Activated CD8-positive, alpha-beta memory T cell treated with anti-CD3 and anti-CD28 coated beads, Interleukin-2, amount 50 U/mL, for 4 hours (primary cell): ENCODE measurements at regions not wholly inside any gene's neighbourhood (a gene's known extent, or its start where the extent isn't known, plus 50 kb on each side); places are given as distances from the start of the nearest gene placed in this dataset.
"Not testable (repeated sequence)": the region's sequence is repeated elsewhere in the genome, so short reads cannot be mapped to it uniquely, and the experiment has no call there.

Experiments used
- DNase-seq: peaks from one replicate; pipeline ENCODE4 v3.0.0-alpha.2; 2020

GRCh38 chr3:130151555-130151954 lies 69.9 kb downstream of the ALG1L2 start:
- DNase-seq = not testable (repeated sequence)

GRCh38 chr3:130153247-130153646 lies 71.6 kb downstream of the ALG1L2 start:
- DNase-seq = not testable (repeated sequence)

- not testable (repeated sequence) for DNase-seq
Observed at GRCh38 chr3:130155464-130155863, 73.8 kb downstream of the ALG1L2 start.

- DNase-seq = not testable (repeated sequence)
Observed at GRCh38 chr3:130166856-130167255, 85.2 kb downstream of the ALG1L2 start.

DNA sequence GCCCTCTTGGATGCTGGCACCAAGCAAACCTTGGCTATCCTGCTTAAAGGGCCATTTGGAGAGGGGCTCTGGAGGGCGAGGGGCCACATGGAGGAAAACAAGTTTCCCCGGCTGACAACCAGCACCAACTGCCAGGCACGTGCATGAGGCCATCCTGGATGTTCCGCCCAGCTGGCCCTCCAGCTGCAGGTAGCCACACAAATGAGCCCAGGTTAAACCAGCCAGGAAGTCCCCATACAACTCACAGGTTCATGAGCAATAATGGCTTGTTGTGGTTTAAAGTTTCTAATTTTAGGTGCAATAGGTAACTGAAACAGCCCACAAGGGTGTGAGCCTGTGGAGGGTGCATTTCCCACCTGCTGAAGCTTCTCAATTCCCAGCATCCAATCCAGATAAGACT lies 93.6 kb downstream of the ALG1L2 start:
- DNase-seq = not testable (repeated sequence)

DNA sequence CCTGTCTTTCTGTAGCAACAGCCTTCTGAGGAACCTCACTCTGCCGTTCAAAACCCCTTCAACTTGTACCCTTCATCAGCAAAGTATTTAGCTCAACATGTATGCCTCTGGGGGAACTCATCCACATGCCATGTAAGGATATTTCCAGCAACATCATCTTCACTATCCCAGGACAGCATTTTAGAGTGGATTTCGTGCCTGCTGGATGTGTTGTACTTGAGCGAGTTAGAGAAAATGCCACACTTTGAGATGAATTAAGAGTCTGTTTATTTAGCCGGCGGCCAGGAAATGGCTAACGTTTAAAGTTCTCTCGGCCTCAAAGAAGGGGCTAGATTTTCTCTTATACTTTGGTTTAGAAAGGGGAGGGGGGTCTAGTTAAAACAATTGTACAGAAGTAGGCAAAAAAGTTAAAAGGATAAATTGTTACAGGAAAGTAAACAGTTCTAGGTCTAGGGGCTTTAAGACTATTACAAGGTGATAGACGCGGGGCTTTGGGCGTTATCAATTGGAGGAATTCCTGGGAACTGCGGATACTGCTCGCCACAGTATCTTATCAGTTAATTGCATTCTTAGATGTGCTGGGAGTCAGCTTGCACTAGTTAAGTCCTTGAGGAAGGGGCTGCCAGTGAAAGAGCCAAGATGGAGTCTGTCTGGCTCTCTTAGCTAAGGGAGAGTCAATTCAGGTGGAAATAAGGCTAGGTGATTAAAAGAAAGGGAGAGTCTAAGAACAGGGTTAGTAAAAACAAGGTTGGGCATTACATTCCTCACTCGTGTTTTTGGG lies 95.0 kb downstream of the ALG1L2 start:
- DNase-seq = not testable (repeated sequence)

DNA sequence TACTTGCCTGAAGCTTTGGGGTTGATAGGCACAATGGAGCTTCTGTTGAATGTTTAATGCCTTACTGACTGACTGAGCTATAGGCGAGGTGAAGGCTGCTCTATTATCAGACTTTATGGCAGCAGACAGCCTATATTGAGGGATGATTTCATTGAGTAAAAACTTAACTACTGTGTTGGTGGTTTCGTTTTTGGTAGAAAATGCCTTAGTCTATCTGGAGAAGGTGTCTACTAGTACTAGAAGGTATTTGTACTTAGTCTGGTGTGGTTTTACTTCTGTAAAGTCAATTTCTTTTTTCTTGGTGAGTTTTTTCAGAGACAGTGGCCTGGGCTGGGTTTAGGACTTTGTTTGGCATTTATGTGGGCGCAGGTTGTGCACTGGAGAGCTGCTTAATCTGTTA lies 97.2 kb downstream of the ALG1L2 start:
- DNase-seq = not testable (repeated sequence)

DNA sequence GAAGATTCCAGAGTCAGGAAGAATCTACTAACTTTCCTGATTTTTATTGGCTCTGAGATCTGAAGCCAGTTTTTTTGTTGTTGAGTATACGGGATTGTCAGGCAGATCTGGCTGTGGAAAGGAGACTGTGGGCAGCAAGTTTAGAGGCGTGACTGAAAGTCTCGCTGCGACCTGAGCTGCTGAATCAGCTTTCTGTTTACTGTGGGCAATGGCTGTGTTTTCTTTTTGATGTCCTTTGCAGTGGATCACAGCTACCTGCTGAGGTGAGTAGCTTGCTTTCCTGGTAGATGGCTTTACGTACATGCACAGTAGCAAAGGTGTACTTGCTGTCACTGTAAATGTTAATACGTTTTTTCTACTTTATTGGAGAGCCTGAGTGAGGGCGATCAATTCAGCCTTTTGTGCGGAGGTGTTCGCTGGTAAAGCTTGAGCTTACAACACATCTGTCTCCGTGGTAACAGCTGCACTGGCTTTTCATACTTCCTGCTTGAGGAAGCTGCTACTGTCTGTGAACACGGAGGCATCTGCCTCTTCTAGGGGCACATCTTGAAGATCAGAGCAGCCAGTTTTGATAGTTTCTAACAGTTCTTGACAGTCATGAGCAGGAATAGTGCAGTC lies 97.8 kb downstream of the ALG1L2 start:
- peak; percentile 19 for DNase-seq

GRCh38 chr3:130182475-130182874 lies 100.8 kb downstream of the ALG1L2 start:
- not testable (repeated sequence) for DNase-seq

GRCh38 chr3:130183689-130184088 lies 102.1 kb downstream of the ALG1L2 start:
- DNase-seq = not testable (repeated sequence)

GRCh38 chr3:130184152-130185024 lies 102.8 kb downstream of the ALG1L2 start:
- DNase-seq = not testable (repeated sequence)

- DNase-seq = not testable (repeated sequence)
Observed at GRCh38 chr3:130201272-130201671, 119.6 kb downstream of the ALG1L2 start.

GRCh38 chr3:130203633-130204032 lies 122.0 kb downstream of the ALG1L2 start:
- not testable (repeated sequence) for DNase-seq

DNA sequence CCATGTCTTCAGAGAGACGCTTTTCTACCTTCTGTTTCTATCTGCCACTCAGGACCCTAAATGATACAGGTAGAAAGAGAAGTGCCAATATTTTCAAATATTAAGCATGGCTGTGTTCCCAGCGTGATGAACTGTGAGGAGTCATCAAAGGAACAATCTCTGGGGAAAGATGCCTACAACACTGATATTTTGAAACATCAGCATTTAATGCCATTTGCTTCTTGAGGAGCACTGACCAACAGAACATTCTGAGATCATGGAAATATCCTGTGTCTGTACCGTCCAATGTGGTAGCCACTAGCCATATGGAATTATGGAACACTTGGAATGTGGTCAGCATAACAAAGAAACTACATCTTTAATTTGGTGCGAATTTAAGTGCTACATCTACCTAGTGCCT lies 117.9 kb upstream of the COL6A5 start:
- no peak for DNase-seq

DNA sequence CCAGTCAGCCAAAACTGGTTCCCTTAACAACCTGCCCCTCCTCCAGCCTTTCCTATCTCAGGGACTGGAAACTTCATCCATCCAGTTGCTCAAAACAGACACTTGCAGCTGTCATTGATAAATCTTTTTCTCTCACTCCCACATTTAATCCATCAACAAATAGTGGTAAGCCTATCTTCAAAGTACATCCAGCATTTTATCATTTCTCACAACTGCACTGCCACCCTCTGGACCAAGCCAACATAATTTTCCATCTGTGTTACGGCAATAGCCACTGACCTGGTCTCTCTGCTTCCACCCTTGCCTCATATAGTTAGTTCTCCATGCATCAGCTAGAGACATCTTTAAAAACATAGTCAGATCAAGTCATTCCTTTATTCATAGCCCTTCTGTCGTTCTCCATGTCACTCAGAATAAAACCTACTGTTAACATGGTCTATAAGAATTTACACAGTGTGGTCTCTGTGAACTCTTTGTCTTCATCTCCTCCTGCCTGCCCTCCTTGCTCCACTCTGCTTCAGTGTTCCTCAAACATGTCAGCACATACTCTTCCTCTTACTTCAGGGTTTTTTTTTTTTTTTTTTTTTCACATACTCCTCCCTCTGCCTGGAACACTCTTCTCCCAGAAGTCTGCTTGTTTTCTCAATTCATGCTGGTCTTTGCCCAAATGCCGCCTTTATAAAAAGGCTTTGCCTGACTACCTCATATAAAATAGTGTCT lies 102.5 kb upstream of the COL6A5 start:
- DNase-seq = no peak

DNA sequence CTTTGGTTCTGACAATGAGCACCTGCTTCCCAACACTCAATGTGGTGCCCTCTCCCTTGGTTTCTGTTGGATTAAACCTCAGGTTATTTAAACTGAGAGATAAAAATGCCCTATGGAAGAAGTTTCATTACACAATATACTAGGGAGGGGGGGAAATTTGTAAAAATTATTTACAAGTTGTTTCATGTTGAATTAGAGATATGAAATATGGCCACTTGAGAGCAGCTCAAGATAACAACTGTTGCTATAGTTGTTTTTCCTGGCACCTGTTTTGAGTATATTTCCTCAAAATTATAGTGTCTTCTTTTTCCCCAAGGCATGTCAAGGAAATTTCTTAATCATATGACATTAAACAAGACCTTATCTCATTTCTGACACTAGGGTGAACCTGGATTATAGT lies 101.7 kb upstream of the COL6A5 start:
- DNase-seq = no peak

DNA sequence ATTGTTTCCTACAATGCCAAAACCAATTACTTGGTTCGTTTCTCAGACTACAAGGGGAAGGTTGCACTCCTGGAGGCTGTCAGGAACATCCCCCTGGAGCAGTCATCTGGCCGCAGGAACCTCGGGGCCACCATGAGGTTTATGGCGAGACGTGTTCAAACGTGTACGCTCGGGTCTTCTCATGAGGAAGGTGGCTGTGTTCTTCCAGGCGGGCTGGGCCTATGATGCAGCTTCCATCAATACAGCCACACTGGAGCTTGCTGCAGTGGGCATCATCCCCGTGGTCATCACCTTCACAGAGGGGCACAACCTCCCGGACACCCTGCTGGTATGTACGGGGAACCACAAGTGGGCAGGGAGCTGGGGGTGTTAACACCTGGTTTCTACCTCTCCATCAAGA lies 94.5 kb upstream of the COL6A5 start:
- no peak for DNase-seq

- no peak for DNase-seq
Observed at GRCh38 chr3:130255442-130255841, 90.0 kb upstream of the COL6A5 start.

DNA sequence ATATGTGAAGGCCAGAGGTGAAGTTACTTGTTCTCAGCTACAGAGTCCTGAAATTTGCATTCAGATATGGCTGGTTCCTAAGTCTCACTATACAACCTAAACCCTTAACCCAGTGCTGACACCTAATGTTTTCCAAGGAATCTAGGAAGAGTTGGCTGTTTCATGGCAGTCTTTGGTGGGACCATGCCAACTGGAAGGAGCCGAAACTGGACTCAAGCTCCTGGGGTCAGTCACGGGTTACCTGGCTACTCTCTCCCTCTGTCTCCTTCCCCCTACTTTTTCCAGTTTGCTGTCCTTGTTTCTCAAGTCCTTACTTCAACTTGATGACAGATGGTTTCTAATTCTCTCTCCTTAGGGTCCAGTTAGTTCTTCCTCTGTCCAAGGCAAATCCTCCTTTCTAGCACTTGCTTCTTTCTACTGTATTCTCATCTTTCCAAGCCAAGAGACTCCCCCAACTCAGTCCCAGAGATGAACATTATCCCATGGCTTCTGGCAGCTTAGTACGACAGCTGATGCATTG lies 88.6 kb upstream of the COL6A5 start:
- DNase-seq = no peak

- DNase-seq = no peak
Observed at GRCh38 chr3:130258532-130258952, 86.9 kb upstream of the COL6A5 start.

DNA sequence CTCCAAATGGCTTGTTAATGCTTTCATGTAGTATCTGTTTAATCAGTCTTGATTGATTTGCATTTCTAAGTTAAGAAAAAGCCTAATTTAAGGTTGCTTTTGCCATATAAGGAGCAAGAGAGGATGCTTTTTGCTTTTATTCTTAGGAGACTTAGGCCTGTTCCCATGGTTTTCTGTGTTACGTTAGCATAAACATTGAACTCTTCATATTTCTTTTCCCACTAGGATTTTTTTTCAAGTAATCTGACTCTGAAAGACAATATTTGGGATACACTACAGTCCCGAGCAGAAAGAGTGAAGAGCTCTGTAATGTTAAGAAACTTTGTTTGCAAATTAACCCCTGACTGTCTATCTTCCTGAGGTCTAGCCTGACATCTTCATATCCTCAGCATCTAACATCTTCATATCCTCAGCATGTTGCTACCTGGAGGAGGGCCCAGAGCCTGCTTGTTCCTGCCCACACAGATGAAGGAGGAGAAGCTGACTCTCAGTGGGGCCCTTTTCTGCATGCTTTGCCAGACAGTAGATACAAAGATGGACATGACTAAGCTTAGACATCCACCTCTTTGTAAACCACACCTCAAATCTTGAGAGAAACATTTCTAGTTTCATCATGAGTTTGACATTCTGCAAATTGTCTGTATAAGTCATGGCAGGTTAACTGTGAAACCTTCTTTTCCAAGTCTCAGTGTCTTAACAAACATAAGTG lies 86.2 kb upstream of the COL6A5 start:
- DNase-seq = no peak

DNA sequence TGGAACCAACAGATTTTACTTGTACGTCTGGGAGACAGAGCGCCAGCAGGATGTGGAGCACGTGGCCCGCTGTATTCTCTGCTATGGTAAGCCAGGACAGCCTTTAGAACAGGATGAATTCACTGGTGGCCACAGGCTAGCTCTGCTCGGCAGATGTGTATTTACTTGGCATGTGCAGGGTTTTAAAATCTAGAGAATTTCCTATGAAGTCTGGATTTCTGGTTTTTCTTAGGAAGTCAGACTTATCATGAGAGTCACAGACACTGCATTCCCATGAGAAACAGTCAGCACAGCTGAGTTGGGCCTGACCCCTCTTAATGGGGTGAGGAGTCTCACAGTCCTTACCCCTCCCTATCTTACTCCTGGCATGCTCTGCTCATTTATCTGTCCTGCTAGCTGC lies 84.6 kb upstream of the COL6A5 start:
- DNase-seq = no peak
